Natural killer cell (primary cell): ENCODE measurements at regions not wholly inside any gene's neighbourhood (a gene's known extent, or its start where the extent isn't known, plus 50 kb on each side); places are given as distances from the start of the nearest gene placed in this dataset.

Source experiments
- ATAC-seq, 3 donors: fragments of 150-1000 bp in 2 of 3; fragments of 200-7000 bp in 1 of 3; cut with Tn5 transposase; 1 replicate in 1 of 3; 2 replicates in 2 of 3; pipeline ENCODE4 v1.10.0; 2021; ENCODE audit warnings: mild to moderate bottlenecking in 2 of 3, moderate library complexity in 2 of 3
- DNase-seq, 2 donors: peaks; one replicate each; pipeline versions ENCODE4 v3.0.0 to v3.0.0-alpha.2; 2013 to 2021; ENCODE audit warnings: mixed read lengths in 1 of 2
- H3K27ac ChIP-seq: one replicate; pipeline ENCODE4 v1.5.1; 2013; ENCODE audit warnings: mild to moderate bottlenecking, low read length
- H3K27me3 ChIP-seq: one replicate; pipeline ENCODE4 v1.6.1; 2013; ENCODE audit warnings: low read length; ENCODE audit not compliant: control insufficient read depth, insufficient read depth
- H3K36me3 ChIP-seq: one replicate; pipeline ENCODE4 v1.6.1; 2013; ENCODE audit warnings: low read length; ENCODE audit not compliant: control insufficient read depth, insufficient read depth
- H3K4me1 ChIP-seq: one replicate; pipeline ENCODE4 v1.6.1; 2013; ENCODE audit warnings: low read length; ENCODE audit not compliant: control insufficient read depth, insufficient read depth
- H3K4me3 ChIP-seq: one replicate; pipeline ENCODE4 v1.5.1; 2013; ENCODE audit warnings: low read length
- H3K9me3 ChIP-seq: one replicate; pipeline ENCODE4 v1.6.1; 2013; ENCODE audit warnings: low read length; ENCODE audit not compliant: control insufficient read depth, insufficient read depth
- H3K27ac Mint-ChIP-seq, 2 donors: one replicate each; pipeline ENCODE4 v1.8.0; 2022; ENCODE audit warnings: mild to moderate bottlenecking in 2 of 2, mixed read lengths in 2 of 2, moderate library complexity in 1 of 2
- H3K27me3 Mint-ChIP-seq, 2 donors: one replicate each; pipeline ENCODE4 v1.8.0; 2022; ENCODE audit warnings: low read depth in 2 of 2, mixed read lengths in 2 of 2
- H3K36me3 Mint-ChIP-seq: one replicate; pipeline ENCODE4 v1.8.0; 2022; ENCODE audit warnings: mixed read lengths
- H3K4me1 Mint-ChIP-seq, 2 donors: one replicate each; pipeline ENCODE4 v1.8.0; 2022; ENCODE audit warnings: mixed read lengths in 2 of 2
- H3K4me3 Mint-ChIP-seq: one replicate; pipeline ENCODE4 v1.8.0; 2022; ENCODE audit warnings: mild to moderate bottlenecking, moderate library complexity, mixed read lengths
- H3K9me3 Mint-ChIP-seq, 2 donors: one replicate each; pipeline ENCODE4 v1.8.0; 2022; ENCODE audit warnings: mixed read lengths in 2 of 2
- WGBS: methylation state at CpG from one replicate; pipeline ENCODE4 v1.1.7; 2013; ENCODE audit warnings: missing lambda C conversion rate; ENCODE audit not compliant: insufficient coverage; 5-methylcytosine and 5-hydroxymethylcytosine counted together
- intact Hi-C: fragments of 100-400 bp; cut with micrococcal nuclease; formaldehyde crosslinking; loops from one replicate; pipeline ENCODE4 v1.14.2; 2022
- TF ChIP-seq, protein P1 (sequence below): fragments of 200-600 bp; IDR thresholded peaks from one replicate; pipeline ENCODE4 v1.8.0; 2022; ENCODE audit warnings: antibody characterized with exemption

DNA sequence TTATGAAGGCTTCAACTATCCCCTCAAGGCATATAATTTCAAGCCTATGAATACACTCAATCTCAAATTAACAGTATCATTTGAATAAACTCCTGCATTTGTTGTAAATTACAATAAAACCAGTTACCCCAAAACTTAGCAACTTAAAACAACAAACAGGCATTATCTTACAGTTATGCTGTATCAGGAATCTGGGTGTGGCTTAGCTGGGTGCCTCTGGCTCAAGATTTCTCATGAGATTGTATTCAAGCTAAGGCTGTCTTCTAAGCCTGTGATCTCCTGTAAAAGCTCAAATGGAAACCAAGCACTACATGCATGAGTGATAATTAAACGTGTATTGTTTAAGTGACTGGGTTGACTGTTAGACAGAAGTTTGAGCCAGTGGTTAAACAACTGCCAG is 341.0 kb upstream of the PHF14 start:
- H3K4me1 ChIP-seq = no peaks in the 10 kb centered on the region
- peaks cover 5 to 6% of the 10 kb centered on the region in 2 donors for H3K4me1 Mint-ChIP-seq
- no peak overlapping the region for H3K27ac Mint-ChIP-seq
- 31% methylated on average over 1 of the region's 1 CpG for WGBS
- intact Hi-C loops = no loop called here
- H3K36me3 Mint-ChIP-seq = no peaks in the 10 kb centered on the region
- no peak overlapping the region for H3K27ac ChIP-seq
- no peak for ATAC-seq
- TF ChIP-seq, protein P1, sequence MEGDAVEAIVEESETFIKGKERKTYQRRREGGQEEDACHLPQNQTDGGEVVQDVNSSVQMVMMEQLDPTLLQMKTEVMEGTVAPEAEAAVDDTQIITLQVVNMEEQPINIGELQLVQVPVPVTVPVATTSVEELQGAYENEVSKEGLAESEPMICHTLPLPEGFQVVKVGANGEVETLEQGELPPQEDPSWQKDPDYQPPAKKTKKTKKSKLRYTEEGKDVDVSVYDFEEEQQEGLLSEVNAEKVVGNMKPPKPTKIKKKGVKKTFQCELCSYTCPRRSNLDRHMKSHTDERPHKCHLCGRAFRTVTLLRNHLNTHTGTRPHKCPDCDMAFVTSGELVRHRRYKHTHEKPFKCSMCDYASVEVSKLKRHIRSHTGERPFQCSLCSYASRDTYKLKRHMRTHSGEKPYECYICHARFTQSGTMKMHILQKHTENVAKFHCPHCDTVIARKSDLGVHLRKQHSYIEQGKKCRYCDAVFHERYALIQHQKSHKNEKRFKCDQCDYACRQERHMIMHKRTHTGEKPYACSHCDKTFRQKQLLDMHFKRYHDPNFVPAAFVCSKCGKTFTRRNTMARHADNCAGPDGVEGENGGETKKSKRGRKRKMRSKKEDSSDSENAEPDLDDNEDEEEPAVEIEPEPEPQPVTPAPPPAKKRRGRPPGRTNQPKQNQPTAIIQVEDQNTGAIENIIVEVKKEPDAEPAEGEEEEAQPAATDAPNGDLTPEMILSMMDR = no peak
- DNase-seq = no peak
- no peaks in the 10 kb centered on the region for H3K27me3 ChIP-seq
- no peaks in the 10 kb centered on the region for H3K36me3 ChIP-seq
- H3K4me3 ChIP-seq = no peak overlapping the region
- H3K9me3 ChIP-seq = no peaks in the 10 kb centered on the region
- H3K9me3 Mint-ChIP-seq = peaks cover 0 to 3% of the 10 kb centered on the region in 2 donors
- no peaks in the 10 kb centered on the region for H3K27me3 Mint-ChIP-seq
- H3K4me3 Mint-ChIP-seq = no peak overlapping the region

DNA sequence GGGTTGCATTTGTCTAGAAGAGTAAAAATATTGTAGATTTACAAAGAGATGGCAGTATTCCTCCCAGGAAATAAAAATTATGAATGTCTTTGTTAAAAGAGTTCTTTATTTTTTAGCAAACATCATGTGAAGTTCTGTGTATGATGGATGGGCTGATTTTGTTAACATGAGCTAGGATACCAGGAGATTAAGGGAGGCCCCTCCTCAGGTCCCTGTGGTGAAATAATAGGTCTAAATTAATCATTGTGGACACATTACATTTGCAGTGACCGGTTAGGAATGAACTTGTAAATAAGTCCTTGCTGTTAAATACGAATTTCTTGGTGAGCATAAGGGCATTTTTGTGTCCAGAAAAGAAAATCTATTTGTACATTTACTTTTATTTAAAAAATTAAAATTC is 339.4 kb upstream of the PHF14 start:
- intact Hi-C loops = no loop called here

DNA sequence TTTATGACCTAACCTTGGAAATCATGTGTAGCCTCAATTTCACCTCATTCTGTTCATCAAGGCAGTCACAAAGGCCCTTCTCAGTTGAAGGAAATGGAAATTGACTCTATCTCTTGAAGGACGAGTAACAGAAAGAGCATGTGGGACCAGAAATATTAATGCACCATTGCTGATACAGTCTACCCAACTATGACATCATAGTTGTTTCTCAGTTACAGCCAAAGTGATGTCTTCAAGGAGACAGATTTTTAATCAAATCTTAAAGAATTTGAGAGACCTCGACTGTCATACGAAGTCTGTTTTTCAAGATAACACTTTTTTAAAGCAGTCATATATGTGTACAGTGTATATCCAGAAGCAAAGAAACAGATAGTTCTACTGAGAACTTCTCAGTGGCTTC is 335.7 kb upstream of the PHF14 start:
- TF ChIP-seq, protein P1 = no peak
- H3K27ac ChIP-seq = no peak overlapping the region
- no peaks in the 10 kb centered on the region for H3K9me3 ChIP-seq
- intact Hi-C loops = no loop called here
- no peak overlapping the region for H3K4me3 ChIP-seq
- 67% methylated on average over 1 of the region's 3 CpGs for WGBS
- Mint-ChIP-seq H3K4me1 (peaks cover 22 to 29% of the 10 kb centered on the region in 2 donors), H3K36me3 (no peaks in the 10 kb centered on the region), H3K4me3 (no peak overlapping the region), H3K27ac (no peak overlapping the region), H3K9me3 (no peaks in the 10 kb centered on the region), H3K27me3 (no peaks in the 10 kb centered on the region)
- ATAC-seq (no peak), DNase-seq (no peak)
- H3K27me3 ChIP-seq = no peaks in the 10 kb centered on the region
- no peaks in the 10 kb centered on the region for H3K4me1 ChIP-seq
- no peaks in the 10 kb centered on the region for H3K36me3 ChIP-seq

More for the DNA sequence above, 339.4 kb upstream of the PHF14 start:
- no peak overlapping the region for H3K27ac ChIP-seq
- WGBS = 100% methylated on average over 1 of the region's 2 CpGs
- H3K4me3 ChIP-seq = no peak overlapping the region
- no peak for DNase-seq
- no peak overlapping the region for H3K27ac Mint-ChIP-seq
- H3K4me3 Mint-ChIP-seq = no peak overlapping the region
- no peak for ATAC-seq
- H3K9me3 Mint-ChIP-seq = no peaks in the 10 kb centered on the region
- no peaks in the 10 kb centered on the region for H3K27me3 ChIP-seq
- TF ChIP-seq, protein P1 = no peak
- no peaks in the 10 kb centered on the region for H3K9me3 ChIP-seq
- no peaks in the 10 kb centered on the region for H3K36me3 Mint-ChIP-seq
- no peaks in the 10 kb centered on the region for H3K36me3 ChIP-seq
- peaks cover 5 to 6% of the 10 kb centered on the region in 2 donors for H3K4me1 Mint-ChIP-seq
- no peaks in the 10 kb centered on the region for H3K27me3 Mint-ChIP-seq
- H3K4me1 ChIP-seq = no peaks in the 10 kb centered on the region

DNA sequence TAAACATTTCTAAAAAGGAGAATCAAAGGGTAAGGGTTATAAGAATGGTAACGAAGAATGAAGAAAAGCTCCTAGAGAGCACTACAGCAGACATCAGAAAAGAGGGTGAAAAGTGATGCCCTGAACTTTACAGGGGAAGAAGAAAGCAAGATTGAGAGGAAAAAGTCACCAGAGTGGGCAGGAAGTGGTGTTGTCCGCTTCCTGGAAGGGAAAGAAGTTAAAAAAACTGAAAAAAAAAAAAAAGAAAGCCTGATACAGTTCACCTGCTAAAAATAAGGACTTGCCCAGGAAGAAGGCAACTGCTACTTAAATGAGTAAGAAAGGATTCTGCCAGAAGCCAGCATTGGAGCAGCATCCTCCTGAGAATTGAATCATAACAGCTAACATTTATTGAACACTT is 330.1 kb upstream of the PHF14 start:
- no peaks in the 10 kb centered on the region for H3K36me3 Mint-ChIP-seq
- no peaks in the 10 kb centered on the region for H3K36me3 ChIP-seq
- no peak overlapping the region for H3K4me3 ChIP-seq
- H3K4me3 Mint-ChIP-seq = peak overlapping the region; percentile 83
- 47% methylated on average over 2 of the region's 2 CpGs for WGBS
- DNase-seq = peak in 1 of 2 donors; percentile 25
- no peaks in the 10 kb centered on the region for H3K27me3 Mint-ChIP-seq
- H3K27ac Mint-ChIP-seq = peak overlapping the region; percentile 45 to 65
- TF ChIP-seq, protein P1 = no peak
- H3K9me3 Mint-ChIP-seq = no peaks in the 10 kb centered on the region
- intact Hi-C loops = no loop called here
- no peak overlapping the region for H3K27ac ChIP-seq
- H3K4me1 ChIP-seq = no peaks in the 10 kb centered on the region
- H3K9me3 ChIP-seq = no peaks in the 10 kb centered on the region
- no peaks in the 10 kb centered on the region for H3K27me3 ChIP-seq
- peak in 1 of 3 donors; percentile 58 for ATAC-seq
- H3K4me1 Mint-ChIP-seq = peaks cover 52 to 55% of the 10 kb centered on the region in 2 donors
